PC-3 (cell line): ENCODE measurements at regions not wholly inside any gene's neighbourhood (a gene's known extent, or its start where the extent isn't known, plus 50 kb on each side); places are given as distances from the start of the nearest gene placed in this dataset.

Source experiments
- ATAC-seq: fragments of 200-7000 bp; cut with Tn5 transposase; 2 replicates; pipeline ENCODE4 v1.9.1; 2020; ENCODE audit warnings: mild to moderate bottlenecking, moderate library complexity
- BruUV-seq: library from RNA; stranded (reverse); fragments of 400-500 nt; replicated peaks from 2 replicates; lab custom pipeline; 2021; lab: Mats Ljungman, UMichigan
- CTCF ChIA-PET: fragments of 300-600 bp; sonication (Branson Sonifier 250); formaldehyde crosslinking; loops from one replicate; lab custom pipeline; 2022; ENCODE audit warnings: antibody characterized with exemption; lab: Charles Lee
- POLR2A ChIA-PET: fragments of 300-600 bp; sonication (Branson Sonifier 250); formaldehyde crosslinking; loops from one replicate; lab custom pipeline; 2022; ENCODE audit warnings: antibody characterized with exemption; ENCODE audit not compliant: unreplicated experiment; lab: Charles Lee
- DNase-seq: peaks from one replicate; pipeline ENCODE4 v3.0.0-alpha.2; 2015
- H2AFZ ChIP-seq: fragments of 300-600 bp; sonication (generic); 2 replicates; pipeline ENCODE4 v1.6.0; 2016; ENCODE audit warnings: antibody characterized with exemption, low read length
- H3F3A ChIP-seq: fragments of 300-600 bp; sonication (generic); one replicate; pipeline ENCODE4 v1.6.0; 2017; ENCODE audit warnings: antibody characterized with exemption, low read length, control low read depth, mild to moderate bottlenecking; ENCODE audit not compliant: unreplicated experiment
- H3K27ac ChIP-seq: fragments of 300-600 bp; sonication (generic); 2 replicates; pipeline ENCODE4 v1.5.1; 2016; ENCODE audit warnings: mild to moderate bottlenecking, low read length
- H3K27me3 ChIP-seq: fragments of 300-600 bp; sonication (generic); 2 replicates; pipeline ENCODE4 v1.6.1; 2016; ENCODE audit warnings: low read length, mixed read lengths
- H3K36me3 ChIP-seq: fragments of 300-600 bp; sonication (generic); 2 replicates; pipeline ENCODE4 v1.6.1; 2016; ENCODE audit warnings: low read depth, mixed run types, low read length, mixed read lengths
- H3K4me1 ChIP-seq: fragments of 300-600 bp; sonication (generic); 2 replicates; pipeline ENCODE4 v1.5.1; 2016; ENCODE audit warnings: low read length; ENCODE audit not compliant: insufficient read depth
- H3K4me2 ChIP-seq: fragments of 300-600 bp; sonication (generic); 2 replicates; pipeline ENCODE4 v1.6.0; 2016; ENCODE audit warnings: low read length
- H3K4me3 ChIP-seq: fragments of 300-600 bp; sonication (generic); 2 replicates; pipeline ENCODE4 v1.5.1; 2016; ENCODE audit warnings: mild to moderate bottlenecking, low read length, mixed read lengths
- H3K79me2 ChIP-seq: fragments of 300-600 bp; sonication (generic); 2 replicates; pipeline ENCODE4 v1.6.1; 2017; ENCODE audit warnings: low read length, mixed read lengths
- H3K9ac ChIP-seq: fragments of 300-600 bp; sonication (generic); 2 replicates; pipeline ENCODE4 v1.6.0; 2016; ENCODE audit warnings: mild to moderate bottlenecking, low read length
- H3K9me2 ChIP-seq: fragments of 300-600 bp; sonication (generic); replicated peaks from 2 replicates; pipeline ENCODE4 v1.6.1; 2016; ENCODE audit warnings: mixed run types, low read length, mixed read lengths
- H3K9me3 ChIP-seq: fragments of 300-600 bp; sonication (generic); 2 replicates; pipeline ENCODE4 v1.6.1; 2016; ENCODE audit warnings: low read length, mixed read lengths
- H4K20me1 ChIP-seq: fragments of 300-600 bp; sonication (generic); 2 replicates; pipeline ENCODE4 v1.6.1; 2016; ENCODE audit warnings: low read length, mixed read lengths
- CTCF ChIP-seq: fragments of 300-600 bp; sonication (generic); conservative IDR thresholded peaks from 2 replicates; pipeline ENCODE4 v1.5.1; 2017; ENCODE audit warnings: antibody characterized with exemption, low read depth, mild to moderate bottlenecking, low read length
- EZH2 ChIP-seq: fragments of 300-600 bp; sonication (generic); IDR thresholded peaks from one replicate; pipeline ENCODE4 v1.6.1; 2017; ENCODE audit warnings: antibody characterized with exemption, mild to moderate bottlenecking, low read length; ENCODE audit not compliant: unreplicated experiment
- EZH2phosphoT487 ChIP-seq: fragments of 300-600 bp; sonication (generic); IDR thresholded peaks from 2 replicates; pipeline ENCODE4 v1.6.1; 2018; ENCODE audit warnings: mild to moderate bottlenecking, antibody characterized with exemption, low read length, borderline replicate concordance
- intact Hi-C: fragments of 100-400 bp; cut with micrococcal nuclease; formaldehyde crosslinking; loops from 2 replicates; pipeline ENCODE4 v1.9.0; 2023

- CTCF ChIA-PET: no interaction called here
Measured at GRCh38 chr17:13734880-13735279, 133.2 kb upstream of the HS3ST3A1 start.

GRCh38 chr17:13735444-13735843, 133.7 kb upstream of the HS3ST3A1 start:
- ATAC-seq: no peak
- POLR2A ChIA-PET: no interaction called here
- no peaks in the 10 kb centered on the region for H3K79me2 ChIP-seq
- no peaks in the 10 kb centered on the region for H3K9me2 ChIP-seq
- H4K20me1 ChIP-seq: no peaks in the 10 kb centered on the region
- TF ChIP-seq EZH2 (no peak), CTCF (no peak), EZH2phosphoT487 (no peak)
- H3K4me2 ChIP-seq: no peak overlapping the region
- H3K27me3 ChIP-seq: no peaks in the 10 kb centered on the region
- H3F3A ChIP-seq: no peaks in the 10 kb centered on the region
- CTCF ChIA-PET: no interaction called here
- no peak overlapping the region for H2AFZ ChIP-seq
- intact Hi-C loops: no loop called here
- no peak overlapping the region for H3K4me3 ChIP-seq
- H3K36me3 ChIP-seq: no peaks in the 10 kb centered on the region
- peak; percentile 29 for DNase-seq
- no peaks in the 10 kb centered on the region for H3K9me3 ChIP-seq
- H3K9ac ChIP-seq: no peak overlapping the region
- H3K4me1 ChIP-seq: peaks cover 6% of the 10 kb centered on the region; the same call in 1 of the 2 replicates
- H3K27ac ChIP-seq: no peak overlapping the region
- BruUV-seq: no TSS peak

More at GRCh38 chr17:13734880-13735279, 133.2 kb upstream of the HS3ST3A1 start:
- intact Hi-C loops: no loop called here
- Histone ChIP-seq H4K20me1 (no peaks in the 10 kb centered on the region), H3F3A (no peaks in the 10 kb centered on the region), H3K9me3 (no peaks in the 10 kb centered on the region), H3K9ac (no peak overlapping the region), H3K4me3 (no peak overlapping the region), H3K36me3 (no peaks in the 10 kb centered on the region), H3K9me2 (no peaks in the 10 kb centered on the region), H3K4me2 (no peak overlapping the region), H3K79me2 (no peaks in the 10 kb centered on the region), H3K4me1 (peaks cover 11% of the 10 kb centered on the region), H3K27ac (no peak overlapping the region), H2AFZ (no peak overlapping the region), H3K27me3 (no peaks in the 10 kb centered on the region)
- no TSS peak for BruUV-seq
- no peak for ATAC-seq
- DNase-seq: no peak
- POLR2A ChIA-PET: no interaction called here
- no peak for TF ChIP-seq EZH2
- TF ChIP-seq EZH2phosphoT487: no peak
- no peak for TF ChIP-seq CTCF

GRCh38 chr17:13735861-13736260, 134.1 kb upstream of the HS3ST3A1 start:
- TF ChIP-seq CTCF (no peak), EZH2 (no peak), EZH2phosphoT487 (no peak)
- H3F3A ChIP-seq: no peaks in the 10 kb centered on the region
- no TSS peak for BruUV-seq
- ChIA-PET POLR2A (no interaction called here), CTCF (no interaction called here)
- H3K36me3 ChIP-seq: no peaks in the 10 kb centered on the region
- H3K4me2 ChIP-seq: no peak overlapping the region
- H3K4me1 ChIP-seq: peaks cover 6% of the 10 kb centered on the region; the same call in 1 of the 2 replicates
- no peak for ATAC-seq
- no peaks in the 10 kb centered on the region for H3K9me3 ChIP-seq
- H3K27me3 ChIP-seq: no peaks in the 10 kb centered on the region
- no peaks in the 10 kb centered on the region for H3K9me2 ChIP-seq
- no peak overlapping the region for H3K9ac ChIP-seq
- no peak overlapping the region for H3K27ac ChIP-seq
- no peak for DNase-seq
- no peak overlapping the region for H2AFZ ChIP-seq
- H3K4me3 ChIP-seq: no peak overlapping the region
- no peaks in the 10 kb centered on the region for H4K20me1 ChIP-seq
- H3K79me2 ChIP-seq: no peaks in the 10 kb centered on the region
- intact Hi-C loops: no loop called here
